HL-60 (cell line): ENCODE measurements at regions not wholly inside any gene's neighbourhood (a gene's known extent, or its start where the extent isn't known, plus 50 kb on each side); places are given as distances from the start of the nearest gene placed in this dataset.

Experiments used
- CTCF ChIP-seq: IDR thresholded peaks from one replicate; pipeline ENCODE4 v1.5.1; 2011; ENCODE audit warnings: low read length, control low read depth, inconsistent platforms; ENCODE audit not compliant: insufficient read depth
- POLR2AphosphoS5 ChIP-seq: IDR thresholded peaks from 2 replicates; pipeline ENCODE4 v1.6.1; 2012; ENCODE audit warnings: low read depth
- REST ChIP-seq: IDR thresholded peaks from 2 replicates; pipeline ENCODE4 v1.6.1; 2012; ENCODE audit warnings: low read depth; ENCODE audit not compliant: insufficient replicate concordance
- SPI1 ChIP-seq: IDR thresholded peaks from 2 replicates; pipeline ENCODE4 v1.6.1; 2012; ENCODE audit warnings: low read depth, mild to moderate bottlenecking, borderline replicate concordance

- TF ChIP-seq CTCF (no peak), POLR2AphosphoS5 (no peak), SPI1 (no peak), REST (no peak)
These were observed 242.4 kb upstream of the GLI3 start for GRCh38 chr7:42479452-42479815.
